ENCODE measurements at regions not wholly inside any gene's neighbourhood (a gene's known extent, or its start where the extent isn't known, plus 50 kb on each side); places are given as distances from the start of the nearest gene placed in this dataset.

GRCh38 chr3:107250221-107250620, 127.0 kb upstream of the CCDC54 start:
- TF ChIP-seq CTCF (IDR thresholded peaks at IDR 0.05) (no peak), POLR2A (IDR thresholded peaks at IDR 0.05) (no peak)
